ENCODE measurements at regions not wholly inside any gene's neighbourhood (a gene's known extent, or its start where the extent isn't known, plus 50 kb on each side); places are given as distances from the start of the nearest gene placed in this dataset.

DNA sequence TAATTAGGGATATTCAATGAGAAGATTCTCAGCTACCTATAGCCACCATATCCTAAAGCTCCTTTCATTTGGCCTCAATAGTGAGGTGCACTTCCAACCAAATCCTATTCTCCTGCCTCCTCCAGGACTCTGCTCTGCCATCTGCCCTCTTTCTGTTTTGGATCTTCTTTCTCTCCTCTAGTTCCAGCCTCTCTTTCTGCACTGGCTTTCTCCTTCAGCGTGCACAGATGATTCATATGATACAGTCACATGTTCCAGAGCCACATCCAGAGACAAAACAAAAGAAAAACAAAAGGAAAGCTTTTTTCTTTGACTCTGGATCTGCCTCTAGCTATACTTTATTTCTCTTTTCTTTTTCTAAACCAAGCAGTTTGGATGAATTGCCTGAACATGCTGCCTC is 531.9 kb upstream of the MAN1A1 start:
- TF ChIP-seq, protein P1, sequence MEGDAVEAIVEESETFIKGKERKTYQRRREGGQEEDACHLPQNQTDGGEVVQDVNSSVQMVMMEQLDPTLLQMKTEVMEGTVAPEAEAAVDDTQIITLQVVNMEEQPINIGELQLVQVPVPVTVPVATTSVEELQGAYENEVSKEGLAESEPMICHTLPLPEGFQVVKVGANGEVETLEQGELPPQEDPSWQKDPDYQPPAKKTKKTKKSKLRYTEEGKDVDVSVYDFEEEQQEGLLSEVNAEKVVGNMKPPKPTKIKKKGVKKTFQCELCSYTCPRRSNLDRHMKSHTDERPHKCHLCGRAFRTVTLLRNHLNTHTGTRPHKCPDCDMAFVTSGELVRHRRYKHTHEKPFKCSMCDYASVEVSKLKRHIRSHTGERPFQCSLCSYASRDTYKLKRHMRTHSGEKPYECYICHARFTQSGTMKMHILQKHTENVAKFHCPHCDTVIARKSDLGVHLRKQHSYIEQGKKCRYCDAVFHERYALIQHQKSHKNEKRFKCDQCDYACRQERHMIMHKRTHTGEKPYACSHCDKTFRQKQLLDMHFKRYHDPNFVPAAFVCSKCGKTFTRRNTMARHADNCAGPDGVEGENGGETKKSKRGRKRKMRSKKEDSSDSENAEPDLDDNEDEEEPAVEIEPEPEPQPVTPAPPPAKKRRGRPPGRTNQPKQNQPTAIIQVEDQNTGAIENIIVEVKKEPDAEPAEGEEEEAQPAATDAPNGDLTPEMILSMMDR (IDR thresholded peaks at IDR 0.05) = no peak
- CTCF ChIA-PET = no interaction called here
- intact Hi-C loops (cut with micrococcal nuclease) = no loop called here

DNA sequence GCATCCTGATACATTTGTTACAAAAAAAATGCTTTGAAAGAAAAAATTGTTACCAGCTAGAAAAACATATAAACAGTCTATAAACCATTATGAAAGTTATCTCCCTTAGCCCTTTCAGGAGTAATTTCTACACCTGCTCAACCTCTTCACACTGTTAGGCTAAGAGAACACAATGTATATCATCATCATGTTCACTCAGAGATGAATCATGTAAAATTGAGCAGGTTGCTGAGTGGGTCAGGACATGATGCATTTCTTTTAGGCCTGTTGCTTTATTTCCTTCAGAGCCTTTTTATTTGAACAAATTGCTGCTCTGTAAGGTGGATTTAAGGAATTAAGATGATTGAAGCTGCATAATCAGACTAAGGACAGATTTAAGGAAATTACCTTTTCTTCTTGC is 531.3 kb upstream of the MAN1A1 start:
- no peaks in the 10 kb centered on the region for H3K9me3 Mint-ChIP-seq
- TF ChIP-seq, protein P1 (IDR thresholded peaks at IDR 0.05) = no peak
- H3K4me1 Mint-ChIP-seq (ENCODE audit: low read depth) = peaks cover 2% of the 10 kb centered on the region
- no peaks in the 10 kb centered on the region for H3K36me3 Mint-ChIP-seq (ENCODE audit: low read depth)
- ATAC-seq (no peak), DNase-seq (no peak)
- CTCF ChIA-PET = no interaction called here
- H3K27me3 Mint-ChIP-seq = no peaks in the 10 kb centered on the region
- no peak overlapping the region for H3K27ac Mint-ChIP-seq
- no peak overlapping the region for H3K4me3 Mint-ChIP-seq
- POLR2A ChIA-PET = no interaction called here
- intact Hi-C loops (cut with micrococcal nuclease) = no loop called here

More for the DNA sequence above, 531.9 kb upstream of the MAN1A1 start:
- no peak overlapping the region for H3K4me3 Mint-ChIP-seq
- ATAC-seq (no peak), DNase-seq (no peak)
- H3K4me1 Mint-ChIP-seq (ENCODE audit: low read depth) = peaks cover 2% of the 10 kb centered on the region
- no peaks in the 10 kb centered on the region for H3K27me3 Mint-ChIP-seq
- POLR2A ChIA-PET = no interaction called here
- no peak overlapping the region for H3K27ac Mint-ChIP-seq
- H3K36me3 Mint-ChIP-seq (ENCODE audit: low read depth) = no peaks in the 10 kb centered on the region
- no peaks in the 10 kb centered on the region for H3K9me3 Mint-ChIP-seq

DNA sequence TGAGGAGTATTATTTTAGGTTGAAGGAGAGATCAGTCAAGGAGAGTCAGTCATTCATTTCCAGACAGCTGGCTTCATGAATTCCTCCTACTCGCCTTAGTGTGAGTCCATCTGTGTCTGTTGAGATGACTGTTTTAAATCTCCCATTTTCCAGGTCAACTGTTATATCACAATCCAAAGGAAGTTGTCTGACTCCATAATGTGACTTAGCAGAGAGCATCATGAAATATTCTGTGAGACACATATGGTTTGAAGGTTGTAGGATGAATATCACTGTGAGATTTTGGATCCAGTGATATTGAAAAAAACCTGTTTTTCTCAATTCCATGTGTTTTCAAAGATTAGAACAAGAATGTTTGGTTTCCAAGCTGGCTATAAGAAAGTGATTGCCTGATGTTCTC is 530.2 kb upstream of the MAN1A1 start:
- intact Hi-C loops (cut with micrococcal nuclease) = no loop called here
- DNase-seq (no peak), ATAC-seq (no peak)
- Mint-ChIP-seq H3K27ac (no peak overlapping the region), H3K9me3 (no peaks in the 10 kb centered on the region), H3K36me3 (ENCODE audit: low read depth) (no peaks in the 10 kb centered on the region), H3K4me1 (ENCODE audit: low read depth) (no peaks in the 10 kb centered on the region), H3K27me3 (no peaks in the 10 kb centered on the region), H3K4me3 (no peak overlapping the region)
- TF ChIP-seq, protein P1 (IDR thresholded peaks at IDR 0.05) = no peak
- POLR2A ChIA-PET = no interaction called here
- CTCF ChIA-PET = no interaction called here

DNA sequence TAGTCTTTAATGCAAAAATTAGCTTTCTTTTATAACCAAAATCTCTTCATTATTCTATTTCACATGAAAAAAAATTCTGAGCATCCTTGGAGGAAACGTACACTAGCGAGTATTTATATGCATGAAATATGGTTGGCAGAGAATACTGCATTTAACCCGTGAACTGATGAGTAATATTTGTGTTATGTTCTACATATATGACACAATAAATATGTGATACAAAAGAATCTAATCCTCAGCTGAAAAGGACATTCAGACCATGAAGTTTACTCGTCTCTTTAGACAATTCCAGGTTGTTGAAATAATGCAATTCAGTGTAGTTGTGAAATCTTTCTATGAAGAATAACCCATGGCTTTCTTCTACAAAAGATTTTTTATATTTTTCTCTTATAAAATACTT is 524.8 kb upstream of the MAN1A1 start:
- TF ChIP-seq, protein P1 (IDR thresholded peaks at IDR 0.05) = no peak
- DNase-seq (no peak), ATAC-seq (no peak)
- intact Hi-C loops (cut with micrococcal nuclease) = no loop called here
- ChIA-PET CTCF (no interaction called here), POLR2A (no interaction called here)
- Mint-ChIP-seq H3K4me1 (ENCODE audit: low read depth) (no peaks in the 10 kb centered on the region), H3K9me3 (no peaks in the 10 kb centered on the region), H3K27me3 (no peaks in the 10 kb centered on the region), H3K4me3 (no peak overlapping the region), H3K27ac (no peak overlapping the region), H3K36me3 (ENCODE audit: low read depth) (no peaks in the 10 kb centered on the region)

DNA sequence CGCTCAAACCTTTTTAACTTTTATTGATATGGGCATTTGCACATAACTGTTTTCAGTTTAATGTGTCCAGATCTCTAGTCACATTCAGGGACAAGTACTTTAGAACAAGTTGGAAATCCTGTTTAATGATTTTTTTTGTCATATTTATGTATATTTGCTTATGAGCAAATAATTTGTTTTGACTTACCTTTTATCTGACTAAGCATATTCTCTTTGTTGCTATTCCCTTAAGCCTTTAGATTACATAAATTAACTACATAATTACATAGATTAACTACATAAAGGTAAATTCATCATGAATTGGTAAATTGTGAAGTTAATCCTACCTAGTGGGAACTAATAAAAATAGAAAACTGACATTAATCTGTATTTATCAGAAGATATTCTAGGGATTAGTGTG is 523.5 kb upstream of the MAN1A1 start:
- no peak for DNase-seq
- Mint-ChIP-seq H3K27me3 (no peaks in the 10 kb centered on the region), H3K9me3 (no peaks in the 10 kb centered on the region), H3K27ac (no peak overlapping the region), H3K4me3 (no peak overlapping the region), H3K36me3 (ENCODE audit: low read depth) (no peaks in the 10 kb centered on the region), H3K4me1 (ENCODE audit: low read depth) (no peaks in the 10 kb centered on the region)
- ChIA-PET POLR2A (no interaction called here), CTCF (no interaction called here)
- no peak for ATAC-seq
- intact Hi-C loops (cut with micrococcal nuclease) = no loop called here
- TF ChIP-seq, protein P1 (IDR thresholded peaks at IDR 0.05) = no peak

Data from activated CD8-positive, alpha-beta T cell treated with anti-CD3 and anti-CD28 coated beads for 36 hours (primary cell).